ENCODE measurements at regions not wholly inside any gene's neighbourhood (a gene's known extent, or its start where the extent isn't known, plus 50 kb on each side); places are given as distances from the start of the nearest gene placed in this dataset.

GRCh38 chr15:26358708-26359107, 414.2 kb downstream of the GABRB3 start:
- TF ChIP-seq CTCF (IDR thresholded peaks at IDR 0.05) (no peak), POLR2A (IDR thresholded peaks at IDR 0.05) (no peak)
